Ishikawa (cell line): ENCODE measurements at regions not wholly inside any gene's neighbourhood (a gene's known extent, or its start where the extent isn't known, plus 50 kb on each side); places are given as distances from the start of the nearest gene placed in this dataset.

Experiments used
- CEBPB ChIP-seq: IDR thresholded peaks from 2 replicates; pipeline ENCODE4 v1.6.1; 2012
- CREB1 ChIP-seq: IDR thresholded peaks from 2 replicates; pipeline ENCODE4 v1.6.1; 2012; ENCODE audit warnings: low read depth
- EGR1 ChIP-seq: IDR thresholded peaks from 2 replicates; pipeline ENCODE4 v1.6.1; 2012
- EP300 ChIP-seq: IDR thresholded peaks from 2 replicates; pipeline ENCODE4 v1.6.1; 2012; ENCODE audit warnings: borderline replicate concordance
- FOXM1 ChIP-seq: IDR thresholded peaks from 2 replicates; pipeline ENCODE4 v1.6.1; 2012; ENCODE audit warnings: low read depth, borderline replicate concordance
- MAX ChIP-seq: IDR thresholded peaks from 2 replicates; pipeline ENCODE4 v1.6.1; 2012
- NFIC ChIP-seq: IDR thresholded peaks from 2 replicates; pipeline ENCODE4 v1.6.1; 2012
- RAD21 ChIP-seq: IDR thresholded peaks from 2 replicates; pipeline ENCODE4 v1.6.1; 2012; ENCODE audit warnings: low read depth
- REST ChIP-seq: IDR thresholded peaks from 2 replicates; pipeline ENCODE4 v1.6.1; 2012; ENCODE audit warnings: low read depth, mild to moderate bottlenecking
- TAF1 ChIP-seq: IDR thresholded peaks from 2 replicates; pipeline ENCODE4 v1.6.1; 2012; ENCODE audit warnings: low read depth, mild to moderate bottlenecking
- TCF12 ChIP-seq: IDR thresholded peaks from 2 replicates; pipeline ENCODE4 v1.6.1; 2012; ENCODE audit warnings: low read depth
- TEAD4 ChIP-seq: IDR thresholded peaks from 2 replicates; pipeline ENCODE4 v1.6.1; 2012
- YY1 ChIP-seq: IDR thresholded peaks from 2 replicates; pipeline ENCODE4 v1.6.1; 2012; ENCODE audit warnings: low read depth
- ZBTB7A ChIP-seq: IDR thresholded peaks from 2 replicates; pipeline ENCODE4 v1.6.1; 2012; ENCODE audit warnings: low read depth
- TF ChIP-seq, protein P1 (sequence below): IDR thresholded peaks from 2 replicates; pipeline ENCODE4 v1.6.1; 2012

DNA sequence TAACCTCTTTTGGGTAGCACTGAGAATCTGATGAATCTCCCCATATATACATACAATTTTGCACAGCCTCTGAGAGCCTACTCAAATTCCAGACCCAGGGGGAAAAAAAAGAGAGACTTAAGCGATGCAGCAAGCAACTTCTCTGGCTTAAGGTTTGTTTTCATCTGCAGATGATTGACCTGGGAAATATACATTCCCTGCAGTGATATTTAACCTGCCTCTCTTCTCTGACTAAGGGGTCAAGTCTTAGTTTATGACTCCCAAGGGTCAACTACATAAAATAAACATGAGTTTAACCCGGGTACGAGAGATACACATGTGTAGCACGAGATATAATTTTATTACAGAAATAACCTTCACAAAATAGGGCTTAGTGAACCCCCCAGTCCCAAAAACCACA, 737.8 kb downstream of the TUSC7 start:
- no peak for TF ChIP-seq REST
- no peak for TF ChIP-seq RAD21
- no peak for TF ChIP-seq CEBPB
- TF ChIP-seq, protein P1, sequence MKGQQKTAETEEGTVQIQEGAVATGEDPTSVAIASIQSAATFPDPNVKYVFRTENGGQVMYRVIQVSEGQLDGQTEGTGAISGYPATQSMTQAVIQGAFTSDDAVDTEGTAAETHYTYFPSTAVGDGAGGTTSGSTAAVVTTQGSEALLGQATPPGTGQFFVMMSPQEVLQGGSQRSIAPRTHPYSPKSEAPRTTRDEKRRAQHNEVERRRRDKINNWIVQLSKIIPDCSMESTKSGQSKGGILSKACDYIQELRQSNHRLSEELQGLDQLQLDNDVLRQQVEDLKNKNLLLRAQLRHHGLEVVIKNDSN, result no peak
- no peak for TF ChIP-seq TEAD4
- TF ChIP-seq CREB1, result no peak
- no peak for TF ChIP-seq MAX
- TF ChIP-seq ZBTB7A, result no peak
- no peak for TF ChIP-seq YY1
- TF ChIP-seq TAF1, result no peak

DNA sequence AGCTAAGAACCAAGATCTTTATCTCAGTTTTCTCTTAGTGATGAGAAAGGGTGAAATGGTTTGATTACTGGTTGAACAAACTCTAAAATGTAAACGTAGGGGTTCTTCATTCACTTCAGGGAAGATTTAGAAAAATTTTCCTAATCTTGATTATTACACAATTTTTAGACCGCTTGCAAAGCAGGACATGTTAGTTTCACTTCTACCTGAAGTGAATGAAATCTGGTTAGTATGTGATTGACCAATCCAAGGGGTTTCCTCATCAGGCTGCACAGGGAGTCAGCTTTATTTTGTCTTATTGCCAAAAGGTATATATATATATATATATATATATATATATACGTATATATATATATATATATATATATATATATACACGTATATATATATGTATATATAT, 740.4 kb downstream of the TUSC7 start:
- TF ChIP-seq RAD21, result no peak
- TF ChIP-seq REST, result no peak
- TF ChIP-seq MAX, result no peak
- TF ChIP-seq, protein P1, result no peak
- no peak for TF ChIP-seq FOXM1
- no peak for TF ChIP-seq CREB1
- TF ChIP-seq ZBTB7A, result no peak
- TF ChIP-seq NFIC, result no peak
- TF ChIP-seq EP300, result no peak
- no peak for TF ChIP-seq EGR1
- no peak for TF ChIP-seq YY1
- TF ChIP-seq TCF12, result no peak
- no peak for TF ChIP-seq TEAD4
- TF ChIP-seq TAF1, result no peak
- TF ChIP-seq CEBPB, result no peak

DNA sequence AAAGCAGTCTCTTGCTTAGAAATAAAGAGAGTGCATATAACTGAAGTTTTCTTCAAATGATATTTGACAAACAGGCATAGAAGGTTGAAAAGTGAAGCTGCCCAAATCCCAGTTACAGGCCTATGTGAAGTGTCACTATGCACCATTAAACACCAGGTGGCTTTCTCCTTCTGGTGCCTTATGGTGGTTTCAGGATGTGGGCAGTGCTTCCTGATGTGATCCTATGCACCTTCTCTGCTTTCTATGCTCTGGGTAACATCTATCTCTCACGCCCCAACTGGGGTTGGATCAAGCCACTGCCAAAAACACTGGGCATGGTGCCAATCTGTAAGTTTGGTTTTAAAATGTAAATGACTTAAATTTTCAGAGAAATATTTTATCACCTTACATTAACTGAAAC, 744.7 kb downstream of the TUSC7 start:
- TF ChIP-seq EGR1 (no peak), NFIC (no peak), TEAD4 (no peak), CEBPB (no peak), TCF12 (no peak), RAD21 (no peak), YY1 (no peak), EP300 (no peak), FOXM1 (no peak)
- TF ChIP-seq, protein P1, result no peak

- no peak for TF ChIP-seq MAX
- no peak for TF ChIP-seq TAF1
- peak; percentile 59 for TF ChIP-seq CEBPB
- TF ChIP-seq, protein P1, result no peak
- TF ChIP-seq FOXM1, result no peak
- TF ChIP-seq TEAD4, result no peak
- no peak for TF ChIP-seq RAD21
Observed at GRCh38 chr3:117454908-117455307, 745.3 kb downstream of the TUSC7 start.

DNA sequence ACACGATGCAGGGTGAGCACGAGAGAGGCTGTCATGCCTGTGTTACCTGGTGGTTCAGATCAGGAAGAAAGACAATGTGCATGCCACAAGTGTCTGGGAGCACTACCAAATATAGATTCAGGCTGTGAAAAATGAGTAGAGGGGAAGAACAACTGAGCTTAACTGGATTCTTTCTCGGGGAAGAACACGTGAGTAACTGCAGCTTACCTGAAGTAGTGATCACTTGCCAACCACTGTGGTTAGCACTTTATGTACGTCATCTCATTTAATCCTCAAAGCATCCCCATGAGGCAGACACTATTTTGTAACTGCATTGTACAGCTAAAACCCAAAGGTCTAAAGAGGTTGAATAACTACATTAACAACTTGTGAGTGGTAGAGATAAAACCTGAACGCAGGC, 746.2 kb downstream of the TUSC7 start:
- TF ChIP-seq TCF12, result no peak
- no peak for TF ChIP-seq TEAD4
- TF ChIP-seq RAD21, result no peak
- no peak for TF ChIP-seq CEBPB
- TF ChIP-seq FOXM1, result no peak
- no peak for TF ChIP-seq EP300
- no peak for TF ChIP-seq EGR1
- no peak for TF ChIP-seq REST
- no peak for TF ChIP-seq YY1
- TF ChIP-seq MAX, result no peak
- TF ChIP-seq NFIC, result no peak
- TF ChIP-seq, protein P1, result no peak
